Activated T-cell treated with anti-CD3 and anti-CD28 coated beads, Interleukin-2, amount 50 U/mL, for 1 hour (primary cell): ENCODE measurements at regions not wholly inside any gene's neighbourhood (a gene's known extent, or its start where the extent isn't known, plus 50 kb on each side); places are given as distances from the start of the nearest gene placed in this dataset.

Experiments
- DNase-seq: peaks from one replicate; pipeline ENCODE4 v3.0.0-alpha.2; 2020

DNA sequence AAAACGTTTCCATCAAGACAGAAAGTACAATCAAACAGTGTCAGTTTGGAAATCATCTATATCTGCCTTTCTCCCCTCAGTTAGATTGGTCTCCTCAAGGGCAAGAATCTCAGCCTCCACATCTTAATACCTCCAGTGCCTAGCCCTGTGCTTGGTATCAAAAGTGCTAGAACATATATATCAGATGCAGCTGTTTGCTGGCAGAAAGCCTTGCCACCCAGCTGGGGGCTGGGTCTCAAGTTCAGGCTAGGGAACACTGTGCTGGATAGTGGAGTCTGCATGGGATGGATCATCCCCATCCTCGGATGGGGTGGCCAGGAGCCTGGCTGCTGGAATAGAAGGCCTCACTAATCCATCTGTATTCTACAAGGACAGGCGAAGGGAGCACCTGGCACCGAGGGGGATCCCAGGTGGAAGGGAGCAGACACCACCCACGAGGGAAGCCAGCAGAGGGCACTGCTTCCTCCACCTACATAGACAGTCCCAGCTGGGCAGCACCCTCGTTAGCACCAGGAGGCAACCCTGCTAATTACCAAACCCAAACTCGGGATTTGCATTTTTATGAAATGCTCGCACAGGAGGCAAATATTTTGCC is 602.2 kb downstream of the BUD13 start:
- DNase-seq, result no peak

DNA sequence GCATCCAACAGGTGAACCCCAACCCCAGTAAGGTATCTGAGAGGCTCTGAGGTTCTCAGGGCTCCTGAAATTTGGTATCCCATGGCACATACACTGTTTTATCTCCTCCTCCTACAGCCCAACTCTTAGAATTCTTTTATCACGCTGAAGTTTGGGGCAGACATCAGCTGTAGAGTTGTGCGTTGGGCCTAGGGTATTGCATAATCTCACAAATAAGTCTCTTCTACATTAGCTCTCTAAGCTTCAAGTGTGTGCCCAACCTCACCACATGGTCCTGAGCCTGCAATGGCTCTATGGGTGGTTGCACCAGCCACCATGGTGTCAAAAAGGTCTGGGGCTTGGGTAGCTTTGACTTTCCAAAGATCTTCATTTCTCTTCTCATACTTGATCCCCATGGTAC is 603.0 kb downstream of the BUD13 start:
- no peak for DNase-seq

DNA sequence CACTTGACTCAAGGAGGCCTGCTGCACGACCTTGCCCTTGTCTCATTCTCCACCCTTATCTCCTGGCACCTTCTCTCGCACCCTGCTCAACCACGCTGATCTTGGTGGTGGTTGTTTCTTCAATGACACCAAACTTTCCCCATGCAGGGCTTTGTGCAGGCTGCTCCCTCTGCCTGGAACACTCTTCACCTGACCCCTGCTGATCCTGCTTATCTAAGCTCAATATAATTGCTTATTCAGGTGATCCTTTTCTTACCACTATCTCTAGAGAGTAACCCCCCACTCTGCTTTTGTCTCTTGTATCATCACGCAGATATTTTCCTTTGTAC is 604.4 kb downstream of the BUD13 start:
- DNase-seq, result no peak

DNA sequence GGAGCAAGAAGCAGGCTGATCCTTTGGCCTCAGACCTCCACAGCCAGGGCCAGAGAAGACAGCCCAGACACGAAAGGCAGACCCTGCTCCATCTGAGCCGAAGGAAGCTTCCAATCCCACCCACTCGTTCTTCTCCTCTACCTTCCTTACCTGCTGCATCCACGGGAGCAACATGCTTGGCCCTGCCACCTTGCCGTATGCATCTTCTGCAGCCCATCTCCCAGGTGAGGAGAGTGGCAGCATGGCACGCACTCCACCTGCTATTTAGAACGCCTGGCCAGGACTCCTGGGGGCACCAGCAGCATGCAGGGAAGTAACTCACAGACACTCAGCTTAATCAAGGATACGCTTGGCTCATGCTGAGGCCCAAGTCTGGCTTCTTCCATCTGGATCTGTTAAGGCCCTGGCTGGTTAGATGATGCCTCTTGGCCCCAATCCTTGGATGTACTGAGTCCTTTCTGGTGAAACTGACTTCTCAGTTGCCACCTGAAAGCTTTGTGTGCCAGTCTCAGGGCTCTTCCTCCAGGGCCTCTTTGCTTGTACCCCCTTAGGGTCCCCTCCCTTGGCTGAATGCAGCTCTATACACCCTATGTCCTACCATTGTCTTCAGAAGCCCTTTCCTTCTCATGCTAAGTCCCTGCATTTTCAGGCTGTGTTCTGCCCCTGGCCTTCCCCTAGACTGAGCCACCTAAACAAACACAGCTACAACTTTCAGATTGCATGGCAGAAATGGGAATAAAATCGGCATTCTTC is 604.9 kb downstream of the BUD13 start:
- DNase-seq, result no peak

DNA sequence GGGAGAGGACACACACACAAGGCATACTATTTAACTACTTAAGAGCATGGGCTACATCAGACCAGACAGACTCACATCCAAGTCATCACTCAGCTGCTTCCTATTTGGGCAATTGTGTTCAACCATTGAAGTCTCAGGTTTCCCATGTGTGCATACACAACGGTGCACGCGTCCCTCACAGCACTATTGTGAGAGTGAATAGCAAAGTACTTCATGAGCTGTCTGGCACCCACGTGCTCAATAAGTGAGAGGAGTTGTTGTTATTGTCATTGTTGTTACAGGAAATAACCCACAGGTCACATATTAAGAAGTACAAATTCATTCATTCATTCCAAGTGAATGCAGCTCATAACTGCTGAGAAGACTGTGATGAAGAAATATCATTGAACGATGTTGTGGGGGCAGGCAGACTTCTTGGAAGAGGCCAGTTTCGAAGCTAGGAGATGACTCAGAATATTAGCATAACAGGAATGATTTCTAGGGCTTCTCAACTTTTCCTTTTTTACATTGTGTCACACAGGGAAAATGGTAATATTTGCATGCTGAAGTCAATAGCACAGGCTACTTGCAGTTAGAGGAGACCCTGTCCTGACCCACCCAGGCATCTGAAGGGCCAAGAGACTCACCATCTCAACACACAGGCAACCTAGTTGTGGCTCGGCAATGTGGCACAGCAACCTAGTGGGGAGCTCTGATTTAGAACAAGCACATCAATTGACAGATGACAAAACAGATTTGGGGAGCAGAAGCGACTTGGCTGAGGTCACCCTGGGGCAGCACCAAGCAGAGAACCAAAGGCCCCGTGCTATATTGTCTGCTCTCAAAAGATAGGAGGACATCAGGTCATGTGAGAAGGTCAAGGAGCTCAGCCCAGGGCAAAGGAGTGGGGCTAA is 606.0 kb downstream of the BUD13 start:
- no peak for DNase-seq

DNA sequence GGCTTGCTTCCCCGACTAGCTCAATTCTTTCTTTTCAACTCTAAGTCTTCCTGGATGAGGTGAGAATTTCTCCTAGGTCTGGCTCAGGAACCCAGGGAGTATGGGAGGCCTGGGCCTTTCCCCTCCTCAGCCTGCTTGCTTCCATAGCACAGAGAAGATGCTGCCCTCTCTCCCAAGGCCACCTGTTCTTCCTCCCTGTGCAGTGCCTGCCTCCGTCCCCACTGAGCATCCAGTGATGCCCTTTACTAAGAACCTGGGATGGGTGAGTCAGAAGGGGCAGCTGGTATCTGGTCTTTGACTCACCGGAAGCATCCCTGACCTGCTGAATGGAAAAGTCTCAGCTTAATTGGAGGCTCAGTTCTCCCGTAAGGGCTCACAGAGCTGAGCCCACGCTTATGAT is 607.9 kb downstream of the BUD13 start:
- no peak for DNase-seq

DNA sequence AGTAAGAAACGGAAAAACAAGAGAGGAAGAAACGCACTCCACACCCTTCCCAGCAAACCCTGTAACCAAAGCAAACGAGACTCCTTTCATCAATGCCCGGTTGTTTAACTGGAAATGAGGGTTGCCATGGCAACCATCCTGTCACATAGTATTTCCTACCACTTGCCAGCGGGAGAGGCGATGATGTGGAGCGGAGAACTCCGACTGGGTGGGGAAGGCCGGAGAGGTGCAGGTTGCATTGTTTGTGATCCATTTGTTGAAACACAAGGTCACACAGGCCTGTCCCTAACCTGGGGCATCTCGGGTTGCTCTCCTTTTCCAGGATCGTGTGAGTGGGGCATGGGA is 609.9 kb downstream of the BUD13 start:
- DNase-seq, result no peak

DNA sequence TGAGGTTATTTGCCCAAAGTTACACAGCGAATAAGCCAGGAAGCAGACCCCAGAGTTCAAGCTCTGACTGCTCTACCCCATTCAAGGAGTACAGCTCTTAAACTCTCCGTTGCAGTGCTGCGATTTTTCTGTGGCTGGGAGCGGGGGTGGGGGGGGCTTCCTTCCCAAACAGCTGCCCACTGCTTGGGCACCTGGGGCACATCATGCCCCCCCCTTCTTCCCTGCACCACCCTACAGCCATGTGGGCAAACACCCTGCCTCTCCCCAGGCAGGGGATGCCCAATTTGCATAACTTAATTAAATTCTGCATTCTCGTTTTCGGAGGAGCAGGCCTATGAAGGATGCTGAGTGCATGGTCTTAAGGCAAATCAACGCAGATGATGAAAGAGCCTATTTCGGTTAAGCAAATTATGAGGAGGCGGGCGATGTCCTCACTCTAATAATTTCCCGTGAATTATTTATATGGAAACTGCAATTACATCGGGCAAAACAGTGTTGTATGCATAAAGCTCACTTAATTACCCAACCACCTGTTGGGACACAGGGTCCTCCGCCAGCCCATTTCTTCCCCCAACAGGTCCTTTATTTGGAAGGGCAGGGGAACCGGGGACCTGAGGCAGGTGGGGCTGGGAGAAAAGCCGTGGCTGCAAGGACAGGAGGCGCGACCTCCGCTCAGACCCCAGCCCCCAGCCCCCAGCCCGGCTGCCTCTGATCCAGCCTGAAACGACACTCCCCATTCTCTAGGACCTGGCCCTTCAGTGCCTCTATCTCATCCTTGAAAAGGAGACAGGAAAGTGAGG is 610.5 kb downstream of the BUD13 start:
- DNase-seq, result no peak

DNA sequence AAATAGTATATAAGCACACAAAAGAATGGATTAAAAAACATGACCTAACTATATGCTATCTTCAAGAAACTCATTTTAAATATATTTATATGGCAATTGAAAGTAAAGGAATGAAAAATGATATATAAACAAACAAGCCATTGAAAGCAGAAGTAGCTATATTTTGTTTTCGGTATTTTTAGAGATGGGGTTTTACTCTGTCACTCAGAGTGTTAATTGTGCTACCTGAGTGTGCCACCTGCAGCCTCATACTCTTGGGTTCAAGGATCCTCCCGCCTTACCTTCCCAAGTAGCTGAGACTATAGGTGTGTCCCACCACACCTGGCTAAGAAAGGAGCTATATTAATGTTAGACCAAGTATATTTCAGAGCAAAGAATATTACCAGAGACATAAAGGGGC is 624.1 kb downstream of the BUD13 start:
- DNase-seq, result no peak

DNA sequence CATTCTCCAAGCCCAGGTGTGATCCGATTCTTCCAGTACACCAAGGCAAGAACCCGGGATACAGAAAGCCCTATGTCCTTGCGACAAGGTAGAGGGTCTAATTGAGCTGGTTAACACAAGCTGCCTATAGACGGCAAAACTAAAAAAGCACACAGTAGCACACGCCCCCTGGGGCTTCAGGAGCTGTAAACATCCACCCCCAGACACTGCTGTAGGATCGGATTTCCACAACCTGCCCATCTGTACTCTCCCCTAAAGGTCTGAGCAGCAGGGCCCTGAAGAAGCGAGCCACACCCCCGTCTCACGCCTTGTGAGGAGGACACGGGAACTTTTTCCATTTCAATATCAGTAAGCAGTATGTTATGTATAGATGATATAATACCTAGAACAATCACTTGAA is 624.7 kb downstream of the BUD13 start:
- DNase-seq, result no peak

DNA sequence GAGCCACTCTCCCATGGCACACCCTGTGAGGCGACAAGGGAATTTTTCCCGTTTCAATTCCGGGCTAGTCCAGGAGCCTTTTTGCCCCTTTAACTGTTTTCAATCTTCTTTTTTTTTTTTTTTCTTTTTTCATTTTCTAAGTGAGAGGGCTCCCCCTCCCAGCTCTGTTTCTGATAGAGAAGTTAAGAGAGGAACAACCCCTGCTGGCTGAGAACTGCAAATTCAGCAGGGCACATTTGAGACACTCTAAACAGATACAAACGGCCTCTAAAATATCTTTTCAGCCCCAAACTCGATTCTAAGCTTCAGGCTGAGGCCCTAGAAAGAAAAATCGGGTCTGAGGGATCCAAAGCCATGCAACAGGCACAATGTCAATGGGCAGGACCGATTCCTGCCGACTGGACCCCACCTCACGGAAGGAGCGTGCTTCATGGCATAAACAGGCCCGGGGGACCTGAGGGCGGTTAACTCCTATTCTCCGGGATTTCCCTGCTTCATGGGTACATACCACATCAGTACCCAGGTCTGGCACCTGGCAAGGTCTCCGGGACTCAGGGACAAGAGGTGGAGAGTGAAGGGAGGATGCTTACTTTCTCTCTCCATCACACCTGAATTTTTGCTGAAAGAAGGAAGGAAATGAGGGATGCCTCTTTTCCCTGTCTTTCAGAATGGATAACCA is 627.5 kb downstream of the BUD13 start:
- no peak for DNase-seq

DNA sequence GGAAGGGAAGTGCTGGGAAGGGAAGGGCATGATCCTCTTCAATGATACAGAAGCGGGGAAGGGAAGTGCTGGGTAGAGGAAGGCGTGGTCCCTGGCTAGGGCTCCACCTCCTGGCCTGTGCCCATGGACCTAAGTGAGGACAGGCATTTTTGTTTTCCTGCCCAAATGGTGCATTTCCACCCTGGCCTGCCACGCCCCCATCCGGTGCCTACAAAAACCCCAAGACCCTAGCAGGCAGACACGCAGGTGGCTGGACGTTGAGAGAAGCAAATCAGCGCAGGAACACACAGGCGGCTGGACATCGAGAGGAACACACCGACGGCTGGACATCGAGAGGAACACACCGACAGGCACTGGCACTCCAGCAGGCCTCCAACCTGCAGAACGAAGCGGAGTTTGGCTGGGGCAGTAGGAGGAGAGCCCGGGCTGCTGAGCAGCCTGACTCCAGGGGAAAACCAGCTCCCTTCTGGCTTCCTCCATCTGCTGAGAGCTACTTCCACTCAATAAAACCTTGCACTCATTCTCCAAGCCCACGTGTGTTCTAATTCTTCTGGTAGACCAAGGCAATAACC is 628.3 kb downstream of the BUD13 start:
- DNase-seq, result no peak

DNA sequence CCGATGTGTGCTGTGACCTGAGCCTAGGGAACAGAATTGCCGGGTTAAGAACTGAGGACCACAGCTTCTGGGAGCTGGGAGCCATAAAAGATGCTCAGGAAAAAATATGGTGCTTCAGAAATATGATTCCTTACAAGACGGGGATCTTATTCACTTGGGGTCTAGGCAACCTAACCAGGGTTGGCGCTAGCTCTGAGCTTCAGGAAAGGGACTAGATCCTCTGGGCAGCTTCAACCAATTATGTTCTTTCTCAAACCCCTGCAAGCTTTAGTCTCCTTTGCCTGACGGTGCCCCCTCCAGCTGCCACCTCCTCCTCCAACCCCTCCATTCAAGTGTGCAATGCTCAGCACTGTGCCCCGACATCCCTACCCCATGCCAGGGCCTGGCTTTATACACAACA is 634.1 kb upstream of the CADM1 start:
- DNase-seq, result no peak

DNA sequence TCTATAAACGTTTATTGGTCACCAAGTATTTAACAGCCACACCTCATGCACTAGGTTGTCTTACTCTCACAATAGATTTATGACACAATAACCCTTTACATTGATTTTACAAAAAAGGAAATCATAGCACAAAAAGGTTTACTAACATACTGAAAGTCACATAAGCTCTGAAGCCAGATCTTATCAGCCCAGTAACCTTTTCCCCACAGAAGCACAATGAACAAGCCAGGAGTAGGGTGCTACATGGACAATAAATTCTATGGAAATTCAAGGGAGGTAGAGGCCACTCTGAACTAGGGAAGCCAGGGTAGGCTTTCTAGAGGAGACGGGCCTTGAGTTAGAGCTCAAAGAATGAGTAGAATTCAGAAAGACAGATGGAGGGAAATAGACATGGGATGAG is 633.5 kb upstream of the CADM1 start:
- no peak for DNase-seq

DNA sequence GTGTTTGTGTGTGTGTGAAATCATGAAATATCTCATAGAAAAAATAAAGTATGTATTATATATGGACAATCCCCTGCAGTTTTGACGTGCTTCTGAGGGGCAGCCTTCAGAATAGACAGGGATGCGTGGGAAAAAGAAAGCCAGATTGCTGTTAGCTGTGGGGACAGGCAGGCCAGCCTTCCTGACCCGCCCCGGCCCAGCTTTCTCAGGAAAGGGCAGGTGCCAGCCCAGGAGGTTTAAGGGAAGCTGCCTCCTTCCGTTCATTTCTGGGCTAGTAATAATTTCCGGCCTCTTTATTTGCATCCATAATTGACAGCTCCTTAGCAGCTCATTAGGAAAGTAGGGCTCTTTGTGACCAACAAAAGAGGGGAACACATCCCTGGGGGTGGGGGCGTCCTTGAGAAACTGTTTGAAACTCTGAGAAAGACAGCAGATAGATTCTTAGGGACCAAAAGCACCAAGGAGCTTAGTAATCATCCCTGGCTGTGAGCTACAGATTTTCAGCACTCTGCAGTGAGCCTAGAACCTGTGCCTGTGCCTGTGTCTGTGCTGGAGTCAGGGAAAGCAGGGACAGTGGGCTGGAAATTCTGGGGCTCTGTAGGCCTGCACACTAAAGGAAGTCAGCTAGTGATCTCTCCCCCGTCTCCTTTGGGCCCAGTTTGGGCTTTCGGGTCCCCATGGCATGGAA is 632.9 kb upstream of the CADM1 start:
- DNase-seq, result no peak

DNA sequence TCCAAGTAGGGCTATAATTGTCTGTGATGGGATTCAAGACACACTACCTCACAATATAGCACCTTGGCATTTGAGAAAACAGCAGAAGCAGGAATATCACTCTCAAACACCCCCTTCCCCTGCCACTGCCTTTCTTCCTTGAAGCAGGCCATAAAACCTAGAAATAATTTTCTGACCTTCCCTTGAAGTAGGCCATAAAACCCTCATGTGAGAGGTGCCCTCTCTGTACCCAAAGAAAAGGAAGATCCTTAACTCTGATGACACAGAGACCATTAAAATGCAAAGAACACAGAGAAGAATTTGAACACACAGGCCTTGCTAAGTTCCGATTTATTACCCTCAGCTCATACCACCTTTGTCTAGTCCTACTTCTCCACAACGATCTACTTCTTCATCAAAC is 631.7 kb upstream of the CADM1 start:
- no peak for DNase-seq

DNA sequence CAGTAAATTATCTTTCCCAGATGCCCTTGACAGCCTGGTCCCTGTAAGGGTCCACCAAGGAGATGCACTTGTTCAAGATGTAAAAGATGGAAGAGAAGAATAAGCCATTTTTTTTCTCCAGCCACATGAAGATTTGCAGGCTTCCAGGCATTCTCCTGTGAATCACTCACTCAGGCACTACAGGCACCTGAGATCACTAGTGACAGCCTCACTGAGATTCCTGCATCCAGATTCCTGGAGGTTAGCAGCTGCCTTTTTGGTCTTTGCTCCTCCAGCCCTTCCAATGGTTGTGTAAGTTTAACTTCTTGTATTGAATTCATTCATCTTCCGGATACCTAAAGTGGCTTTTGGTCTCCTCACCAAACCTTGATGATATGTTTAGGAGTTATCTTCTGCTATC is 630.2 kb upstream of the CADM1 start:
- DNase-seq, result no peak

DNA sequence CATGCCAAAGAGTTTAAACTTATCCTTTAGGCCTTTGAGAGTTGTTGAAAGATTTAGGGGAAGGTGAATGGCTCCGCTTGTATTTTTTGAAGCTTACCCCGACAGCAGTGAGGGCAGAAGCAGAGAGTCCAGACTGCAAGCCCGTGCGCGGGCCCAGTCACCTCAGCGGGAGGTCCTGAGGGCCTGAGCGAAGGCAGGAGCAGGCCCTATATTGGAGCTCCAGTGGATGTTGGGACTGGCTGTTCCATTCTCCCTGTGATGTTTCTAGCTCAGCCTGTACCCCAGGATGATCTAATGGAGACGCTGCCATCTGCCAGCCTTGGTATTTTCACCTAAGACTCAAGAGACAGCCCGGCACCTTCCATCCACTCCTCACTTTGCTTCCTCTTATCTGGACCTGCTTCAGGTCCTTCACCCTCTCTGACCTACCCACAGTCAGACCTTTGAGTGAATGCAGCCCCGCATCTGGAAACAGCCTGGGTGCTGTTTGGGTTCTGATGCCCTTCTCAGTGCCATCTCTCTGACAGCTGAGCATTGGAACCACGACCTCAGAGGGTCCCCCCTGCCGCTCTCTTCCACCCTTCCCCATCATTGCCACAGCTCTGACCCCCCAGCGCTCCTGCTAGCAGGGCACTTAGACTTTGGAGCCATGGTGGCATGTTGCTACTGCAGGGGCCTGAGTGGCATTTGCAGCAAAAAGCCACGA is 628.2 kb upstream of the CADM1 start:
- DNase-seq, result no peak

DNA sequence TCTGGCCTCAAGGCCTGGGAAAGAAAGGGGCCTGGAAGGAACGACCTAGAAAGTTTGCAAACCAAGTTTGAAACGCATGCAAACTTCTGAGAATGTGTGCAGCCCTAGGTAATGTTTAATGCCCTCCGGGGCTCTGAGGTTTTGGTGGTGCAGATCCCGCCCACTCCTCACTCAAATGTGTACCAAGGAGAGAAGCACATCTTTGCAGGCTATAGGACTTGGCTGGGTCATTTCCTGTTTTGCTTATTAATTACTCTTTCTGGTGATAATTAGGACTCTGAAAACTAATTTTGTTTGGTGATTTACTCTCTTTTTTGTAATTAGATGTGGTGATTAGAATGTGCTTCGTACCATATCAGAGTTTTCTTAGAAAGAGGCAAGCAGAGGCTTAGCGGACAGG is 625.9 kb upstream of the CADM1 start:
- no peak for DNase-seq

DNA sequence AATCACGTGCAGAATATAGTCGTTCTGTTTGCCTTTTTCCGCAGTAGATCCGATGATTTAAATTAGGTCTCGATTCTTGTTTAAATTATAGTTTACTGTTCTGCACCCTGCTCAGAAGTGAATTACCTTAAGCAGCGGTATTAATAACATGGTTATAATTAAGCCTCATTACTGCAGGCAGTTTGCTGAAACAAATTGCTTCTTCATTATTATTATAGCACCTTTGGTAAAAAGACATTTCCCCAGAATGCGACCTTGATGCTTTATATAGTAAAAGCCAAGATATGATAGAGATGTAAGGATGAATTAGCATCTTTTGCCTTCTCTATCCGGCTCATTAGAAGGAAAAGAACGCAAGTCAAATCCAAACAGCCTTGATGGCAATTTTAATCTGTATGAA is 625.2 kb upstream of the CADM1 start:
- no peak for DNase-seq

DNA sequence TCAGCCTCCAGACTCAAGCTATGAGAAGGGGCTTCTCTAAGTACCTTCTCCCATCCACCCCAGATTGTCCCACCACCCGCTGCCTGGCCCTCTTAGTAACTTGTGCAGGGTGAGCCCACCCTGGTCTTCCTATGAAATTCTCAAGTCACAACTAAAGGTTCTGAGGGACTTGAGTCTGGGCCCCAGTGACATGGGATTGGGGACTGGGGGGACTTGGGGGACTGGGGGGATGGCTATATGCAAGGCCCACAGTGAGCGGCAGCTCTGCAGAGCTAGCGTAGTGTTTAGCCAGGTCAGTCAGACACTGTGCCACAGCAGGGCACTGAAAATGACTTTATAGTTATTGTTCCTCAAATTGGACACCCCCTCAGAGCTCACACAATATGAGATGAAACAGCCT is 622.3 kb upstream of the CADM1 start:
- no peak for DNase-seq
